ENCODE measurements at regions not wholly inside any gene's neighbourhood (a gene's known extent, or its start where the extent isn't known, plus 50 kb on each side); places are given as distances from the start of the nearest gene placed in this dataset.

GRCh38 chr13:58032676-58033460 is 401.3 kb downstream of the PCDH17 start:
- TF ChIP-seq RARB (CRISPR knock-in tag; IDR thresholded peaks at IDR 0.05), result no peak
- TF ChIP-seq PATZ1 (CRISPR knock-in tag; IDR thresholded peaks at IDR 0.05; ENCODE audit: borderline replicate concordance), result no peak
- no peak for TF ChIP-seq CREB5 (CRISPR knock-in tag; IDR thresholded peaks at IDR 0.05; ENCODE audit: low read depth)
- no peak for TF ChIP-seq ISL1 (CRISPR knock-in tag; IDR thresholded peaks at IDR 0.05)
- TF ChIP-seq SNAI2 (CRISPR knock-in tag; IDR thresholded peaks at IDR 0.05), result no peak
- TF ChIP-seq OSR1 (CRISPR knock-in tag; IDR thresholded peaks at IDR 0.05), result no peak
- TF ChIP-seq ZNF8 (CRISPR knock-in tag; IDR thresholded peaks at IDR 0.05), result no peak
- TF ChIP-seq ZNF70 (CRISPR knock-in tag; IDR thresholded peaks at IDR 0.05), result no peak
- TF ChIP-seq TSHZ2 (CRISPR knock-in tag; IDR thresholded peaks at IDR 0.05), result no peak
- no peak for TF ChIP-seq ZFP3 (CRISPR knock-in tag; IDR thresholded peaks at IDR 0.05)
- no peak for TF ChIP-seq ESRRG (CRISPR knock-in tag; IDR thresholded peaks at IDR 0.05)

Data from SK-N-SH treated with all-trans-retinoic acid at 6 μM for 48 hours (cell line).